ENCODE measurements at regions not wholly inside any gene's neighbourhood (a gene's known extent, or its start where the extent isn't known, plus 50 kb on each side); places are given as distances from the start of the nearest gene placed in this dataset.

DNA sequence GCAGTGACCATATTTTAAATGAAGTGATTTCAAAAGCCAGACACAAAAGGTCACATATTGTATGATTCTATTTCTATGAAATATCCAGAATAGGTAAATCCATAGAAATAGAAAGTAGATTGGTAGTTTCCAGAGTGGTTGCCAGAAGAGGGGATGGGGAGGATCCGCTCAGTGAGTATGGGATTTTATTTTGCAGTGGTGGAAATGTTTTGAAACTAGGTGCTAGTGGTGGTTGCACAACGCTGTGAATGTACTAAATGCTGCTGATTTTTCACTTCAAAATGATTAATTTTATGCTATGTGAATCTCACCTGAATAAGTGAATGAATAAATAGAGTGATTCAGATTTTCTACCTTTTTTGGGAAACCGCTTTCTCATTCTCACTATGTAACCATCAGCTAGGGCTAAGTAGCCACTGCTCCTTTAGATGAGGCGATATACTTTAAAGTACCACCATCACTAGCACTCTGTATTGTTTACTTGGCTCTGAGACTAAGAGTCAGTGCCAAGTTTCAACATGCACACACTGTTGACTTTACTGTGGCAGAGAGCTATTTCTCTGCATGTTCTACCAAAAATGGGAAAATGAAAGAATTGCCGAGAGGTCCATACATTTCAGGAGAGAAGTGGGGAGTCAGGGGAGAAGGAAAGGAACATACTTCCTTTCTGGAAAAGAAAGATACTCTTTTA, 90.7 kb upstream of the GOLIM4 start:
- Histone ChIP-seq H3K27me3 (ENCODE audit: control insufficient read depth, insufficient read depth, low read length) (no peaks in the 10 kb centered on the region; the same call in 1 of the 2 replicates), H3K4me3 (ENCODE audit: low read depth, low read length) (no peak overlapping the region), H3K36me3 (ENCODE audit: control insufficient read depth, insufficient read depth, low read length) (no peaks in the 10 kb centered on the region)
- TF ChIP-seq, protein P1, sequence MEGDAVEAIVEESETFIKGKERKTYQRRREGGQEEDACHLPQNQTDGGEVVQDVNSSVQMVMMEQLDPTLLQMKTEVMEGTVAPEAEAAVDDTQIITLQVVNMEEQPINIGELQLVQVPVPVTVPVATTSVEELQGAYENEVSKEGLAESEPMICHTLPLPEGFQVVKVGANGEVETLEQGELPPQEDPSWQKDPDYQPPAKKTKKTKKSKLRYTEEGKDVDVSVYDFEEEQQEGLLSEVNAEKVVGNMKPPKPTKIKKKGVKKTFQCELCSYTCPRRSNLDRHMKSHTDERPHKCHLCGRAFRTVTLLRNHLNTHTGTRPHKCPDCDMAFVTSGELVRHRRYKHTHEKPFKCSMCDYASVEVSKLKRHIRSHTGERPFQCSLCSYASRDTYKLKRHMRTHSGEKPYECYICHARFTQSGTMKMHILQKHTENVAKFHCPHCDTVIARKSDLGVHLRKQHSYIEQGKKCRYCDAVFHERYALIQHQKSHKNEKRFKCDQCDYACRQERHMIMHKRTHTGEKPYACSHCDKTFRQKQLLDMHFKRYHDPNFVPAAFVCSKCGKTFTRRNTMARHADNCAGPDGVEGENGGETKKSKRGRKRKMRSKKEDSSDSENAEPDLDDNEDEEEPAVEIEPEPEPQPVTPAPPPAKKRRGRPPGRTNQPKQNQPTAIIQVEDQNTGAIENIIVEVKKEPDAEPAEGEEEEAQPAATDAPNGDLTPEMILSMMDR (IDR thresholded peaks at IDR 0.05; ENCODE audit: insufficient read depth, low read depth, low read length), result no peak
- DNase-seq (ENCODE audit: low read depth), result no peak
- ChIA-PET POLR2A (no interaction called here), CTCF (interaction anchor here (1.3 kb wide), 1 partner anchor 20 kb away, joined by 3 read pairs; no protein-coding TSS in a partner anchor)

DNA sequence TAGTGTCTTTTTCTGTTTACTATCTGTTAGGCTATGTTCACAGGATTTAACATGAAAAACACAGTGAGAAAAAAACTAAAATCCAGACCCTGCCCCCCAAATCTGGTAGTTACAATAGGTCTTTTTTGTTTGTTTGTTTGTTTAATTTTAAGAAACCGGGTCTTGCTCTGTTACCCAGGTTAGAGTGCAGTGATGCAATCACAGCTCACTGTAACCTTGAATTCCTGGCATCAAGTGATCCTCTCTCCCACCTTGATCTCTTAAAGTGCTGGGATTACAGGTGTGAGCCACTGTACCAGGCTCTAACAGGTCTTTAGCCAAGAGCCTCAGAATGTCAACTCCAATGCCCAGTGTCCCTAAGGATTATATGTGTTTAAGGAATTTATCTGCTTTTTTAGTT, 88.0 kb upstream of the GOLIM4 start:
- no peak for DNase-seq (ENCODE audit: low read depth)
- POLR2A ChIA-PET, result no interaction called here
- H3K4me3 ChIP-seq (ENCODE audit: low read depth, low read length), result no peak overlapping the region
- no peaks in the 10 kb centered on the region; the same call in 1 of the 2 replicates for H3K27me3 ChIP-seq (ENCODE audit: control insufficient read depth, insufficient read depth, low read length)
- CTCF ChIA-PET, result interaction anchor here (2.1 kb wide), 1 partner anchor 18 kb away, joined by 6 read pairs; no protein-coding TSS in a partner anchor
- no peaks in the 10 kb centered on the region for H3K36me3 ChIP-seq (ENCODE audit: control insufficient read depth, insufficient read depth, low read length)
- TF ChIP-seq, protein P1 (IDR thresholded peaks at IDR 0.05; ENCODE audit: insufficient read depth, low read depth, low read length), result no peak

GRCh38 chr3:168168743-168169142, 73.0 kb upstream of the GOLIM4 start:
- CTCF ChIA-PET, result interaction anchor here (2.2 to 4.5 kb wide), 2 partner anchors 122 to 127 kb away, joined by 9 to 46 read pairs; no protein-coding TSS in a partner anchor
- POLR2A ChIA-PET, result no interaction called here
- TF ChIP-seq, protein P1 (IDR thresholded peaks at IDR 0.05; ENCODE audit: insufficient read depth, low read depth, low read length), result no peak
- Histone ChIP-seq H3K4me3 (ENCODE audit: low read depth, low read length) (no peak overlapping the region), H3K36me3 (ENCODE audit: control insufficient read depth, insufficient read depth, low read length) (no peaks in the 10 kb centered on the region), H3K27me3 (ENCODE audit: control insufficient read depth, insufficient read depth, low read length) (no peaks in the 10 kb centered on the region)
- DNase-seq (ENCODE audit: low read depth), result no peak

GRCh38 chr3:168165390-168166269, 69.9 kb upstream of the GOLIM4 start:
- ChIA-PET POLR2A (no interaction called here), CTCF (interaction anchor here (0.6 to 12.6 kb wide), 32 partner anchors 8 to 1909 kb away, joined by 3 to 217 read pairs (median 4); partner anchors contain the start of gene GOLIM4)
- TF ChIP-seq, protein P1 (IDR thresholded peaks at IDR 0.05; ENCODE audit: insufficient read depth, low read depth, low read length), result peak; percentile 64
- Histone ChIP-seq H3K36me3 (ENCODE audit: control insufficient read depth, insufficient read depth, low read length) (no peaks in the 10 kb centered on the region), H3K27me3 (ENCODE audit: control insufficient read depth, insufficient read depth, low read length) (no peaks in the 10 kb centered on the region), H3K4me3 (ENCODE audit: low read depth, low read length) (no peak overlapping the region)
- DNase-seq (ENCODE audit: low read depth), result peak; percentile 19

- TF ChIP-seq, protein P1 (IDR thresholded peaks at IDR 0.05; ENCODE audit: insufficient read depth, low read depth, low read length), result no peak
- CTCF ChIA-PET, result interaction anchor here (12.6 kb wide), 1 partner anchor 113 kb away, joined by 217 read pairs; no protein-coding TSS in a partner anchor
- DNase-seq (ENCODE audit: low read depth), result peak; percentile 13
These were observed 66.4 kb upstream of the GOLIM4 start for GRCh38 chr3:168162172-168162571.

More at GRCh38 chr3:168162172-168162571, 66.4 kb upstream of the GOLIM4 start:
- H3K27me3 ChIP-seq (ENCODE audit: control insufficient read depth, insufficient read depth, low read length), result no peaks in the 10 kb centered on the region
- POLR2A ChIA-PET, result no interaction called here
- no peak overlapping the region for H3K4me3 ChIP-seq (ENCODE audit: low read depth, low read length)
- no peaks in the 10 kb centered on the region for H3K36me3 ChIP-seq (ENCODE audit: control insufficient read depth, insufficient read depth, low read length)

Data from BJ (cell line).